RWPE1 (cell line): ENCODE measurements at regions not wholly inside any gene's neighbourhood (a gene's known extent, or its start where the extent isn't known, plus 50 kb on each side); places are given as distances from the start of the nearest gene placed in this dataset.
"Not testable (repeated sequence)": the region's sequence is repeated elsewhere in the genome, so short reads cannot be mapped to it uniquely, and the experiment has no call there.

Source experiments
- CTCF ChIA-PET: fragments of 350-600 bp; sonication (Branson Sonifier 250); formaldehyde crosslinking; extraction: SDS; loops from one replicate; lab custom pipeline; 2021; lab: Yijun Ruan, JAX
- POLR2A ChIA-PET: fragments of 400-600 bp; formaldehyde crosslinking; extraction: SDS; loops from one replicate; lab custom pipeline; 2020; ENCODE audit warnings: antibody characterized with exemption; ENCODE audit not compliant: low non-redundant PET; lab: Yijun Ruan, JAX
- DNase-seq: peaks from one replicate; pipeline ENCODE4 v3.0.0; 2012; ENCODE audit warnings: low spot score
- H3K27ac ChIP-seq: fragments of 450-650 bp; 2 replicates; pipeline ENCODE4 v1.5.1; 2017
- CTCF ChIP-seq: fragments of 450-650 bp; conservative IDR thresholded peaks from 2 replicates; pipeline ENCODE4 v1.5.1; 2017; ENCODE audit warnings: low read depth, mild to moderate bottlenecking

- TF ChIP-seq CTCF = no peak
- DNase-seq = no peak
- POLR2A ChIA-PET = no interaction called here
- H3K27ac ChIP-seq = no peak overlapping the region
- CTCF ChIA-PET = no interaction called here
Observed at GRCh38 chrX:35289952-35290351, 347.4 kb downstream of the FAM47B start.

GRCh38 chrX:35291013-35291412 is 348.4 kb downstream of the FAM47B start:
- DNase-seq = no peak
- no peak overlapping the region for H3K27ac ChIP-seq
- TF ChIP-seq CTCF = no peak
- ChIA-PET POLR2A (no interaction called here), CTCF (no interaction called here)

GRCh38 chrX:35292522-35292921 is 349.9 kb downstream of the FAM47B start:
- H3K27ac ChIP-seq = no peak overlapping the region
- CTCF ChIA-PET = interaction anchor here (0.8 kb wide), 1 partner anchor 1055 kb away, joined by 3 read pairs; no protein-coding TSS in a partner anchor
- POLR2A ChIA-PET = no interaction called here
- no peak for DNase-seq
- no peak for TF ChIP-seq CTCF

GRCh38 chrX:35305037-35305436 is 362.4 kb downstream of the FAM47B start:
- DNase-seq, POLR2A ChIA-PET, CTCF ChIA-PET: not testable (repeated sequence)

GRCh38 chrX:35339796-35340195 is 397.2 kb downstream of the FAM47B start:
- H3K27ac ChIP-seq = no peak overlapping the region
- no peak for DNase-seq
- no peak for TF ChIP-seq CTCF
- CTCF ChIA-PET = no interaction called here
- POLR2A ChIA-PET = no interaction called here

More at GRCh38 chrX:35305037-35305436, 362.4 kb downstream of the FAM47B start:
- H3K27ac ChIP-seq = not testable (repeated sequence)

- peak; percentile 1 for DNase-seq
- H3K27ac ChIP-seq = no peak overlapping the region
- ChIA-PET POLR2A (no interaction called here), CTCF (interaction anchor here (0.7 kb wide), 1 partner anchor 41 kb away, joined by 3 read pairs; no protein-coding TSS in a partner anchor)
- TF ChIP-seq CTCF = no peak
Observed at GRCh38 chrX:35340465-35340864, 397.9 kb downstream of the FAM47B start.

GRCh38 chrX:35351212-35351611 is 408.6 kb downstream of the FAM47B start:
- H3K27ac ChIP-seq = no peak overlapping the region
- ChIA-PET POLR2A (no interaction called here), CTCF (no interaction called here)
- no peak for TF ChIP-seq CTCF
- DNase-seq = peak; percentile 9
